Endothelial cell of umbilical vein (primary cell): ENCODE measurements at regions not wholly inside any gene's neighbourhood (a gene's known extent, or its start where the extent isn't known, plus 50 kb on each side); places are given as distances from the start of the nearest gene placed in this dataset.

Source experiments
- EZH2 ChIP-seq: IDR thresholded peaks from 2 replicates; pipeline ENCODE4 v1.6.1; 2012; ENCODE audit warnings: borderline replicate concordance, low read depth, mild to moderate bottlenecking, moderate library complexity, low read length, inconsistent platforms; ENCODE audit not compliant: severe bottlenecking
- GATA2 ChIP-seq: IDR thresholded peaks from 2 replicates; pipeline ENCODE4 v1.7.0; 2011; ENCODE audit warnings: low read depth, mild to moderate bottlenecking, moderate library complexity, mixed read lengths, low read length; ENCODE audit not compliant: insufficient read length, insufficient read depth
- JUN ChIP-seq: IDR thresholded peaks from 2 replicates; pipeline ENCODE4 v1.6.1; 2011; ENCODE audit warnings: borderline replicate concordance, low read depth; ENCODE audit not compliant: insufficient read length, insufficient read depth
- MYC ChIP-seq: IDR thresholded peaks from one replicate; pipeline ENCODE4 v1.6.1; 2011; ENCODE audit warnings: mild to moderate bottlenecking, low read depth, low read length
- POLR2A ChIP-seq: IDR thresholded peaks from 2 replicates; pipeline ENCODE4 v1.6.1; 2012; ENCODE audit warnings: low read depth, mild to moderate bottlenecking, control low read depth, low read length
- POLR2AphosphoS5 ChIP-seq: IDR thresholded peaks from 2 replicates; pipeline ENCODE4 v1.6.1; 2012; ENCODE audit warnings: low read depth, mild to moderate bottlenecking, control low read depth, low read length, moderate library complexity; ENCODE audit not compliant: insufficient read depth
- TF ChIP-seq, protein P1 (sequence below), 2 donors: IDR thresholded peaks; 1 replicate in 1 of 2; 2 replicates in 1 of 2; pipeline ENCODE4 v1.5.1; 2011; ENCODE audit warnings: low read length in 2 of 2, mild to moderate bottlenecking in 2 of 2, moderate library complexity in 2 of 2, control low read depth in 1 of 2, inconsistent platforms in 1 of 2, low read depth in 1 of 2; ENCODE audit not compliant: insufficient read depth in 1 of 2; ENCODE audit errors: extremely low read depth in 1 of 2
- TF ChIP-seq, protein P2 (sequence below): IDR thresholded peaks from 2 replicates; pipeline ENCODE4 v1.6.1; 2011; ENCODE audit not compliant: insufficient read depth, insufficient read length

DNA sequence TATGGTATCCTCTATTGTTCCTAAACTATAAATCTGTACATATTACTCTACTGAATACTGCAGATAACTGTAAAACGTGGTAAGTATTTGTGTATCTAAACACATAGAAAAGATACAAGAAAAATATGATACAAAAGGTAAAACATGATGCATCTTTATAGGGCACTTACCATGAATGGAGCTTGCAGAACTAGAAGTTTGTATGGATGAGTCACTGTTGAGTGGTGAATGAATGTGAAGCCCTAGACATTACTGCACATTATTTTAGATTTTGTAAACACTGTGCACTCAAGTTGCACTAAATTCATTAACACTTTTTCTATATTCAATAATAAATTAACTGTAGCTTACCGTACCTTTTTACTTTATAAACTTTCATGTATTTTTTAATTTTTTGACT, 357.5 kb downstream of the ZWINT start:
- no peak for TF ChIP-seq POLR2A
- TF ChIP-seq, protein P1, sequence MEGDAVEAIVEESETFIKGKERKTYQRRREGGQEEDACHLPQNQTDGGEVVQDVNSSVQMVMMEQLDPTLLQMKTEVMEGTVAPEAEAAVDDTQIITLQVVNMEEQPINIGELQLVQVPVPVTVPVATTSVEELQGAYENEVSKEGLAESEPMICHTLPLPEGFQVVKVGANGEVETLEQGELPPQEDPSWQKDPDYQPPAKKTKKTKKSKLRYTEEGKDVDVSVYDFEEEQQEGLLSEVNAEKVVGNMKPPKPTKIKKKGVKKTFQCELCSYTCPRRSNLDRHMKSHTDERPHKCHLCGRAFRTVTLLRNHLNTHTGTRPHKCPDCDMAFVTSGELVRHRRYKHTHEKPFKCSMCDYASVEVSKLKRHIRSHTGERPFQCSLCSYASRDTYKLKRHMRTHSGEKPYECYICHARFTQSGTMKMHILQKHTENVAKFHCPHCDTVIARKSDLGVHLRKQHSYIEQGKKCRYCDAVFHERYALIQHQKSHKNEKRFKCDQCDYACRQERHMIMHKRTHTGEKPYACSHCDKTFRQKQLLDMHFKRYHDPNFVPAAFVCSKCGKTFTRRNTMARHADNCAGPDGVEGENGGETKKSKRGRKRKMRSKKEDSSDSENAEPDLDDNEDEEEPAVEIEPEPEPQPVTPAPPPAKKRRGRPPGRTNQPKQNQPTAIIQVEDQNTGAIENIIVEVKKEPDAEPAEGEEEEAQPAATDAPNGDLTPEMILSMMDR (IDR thresholded peaks at IDR 0.05; ENCODE audit: extremely low read depth in 1 of 2, insufficient read depth in 1 of 2, low read depth in 1 of 2, low read length in 2 of 2), result no peak
- TF ChIP-seq, protein P2, sequence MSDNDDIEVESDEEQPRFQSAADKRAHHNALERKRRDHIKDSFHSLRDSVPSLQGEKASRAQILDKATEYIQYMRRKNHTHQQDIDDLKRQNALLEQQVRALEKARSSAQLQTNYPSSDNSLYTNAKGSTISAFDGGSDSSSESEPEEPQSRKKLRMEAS, result no peak
- TF ChIP-seq EZH2, result no peak
- TF ChIP-seq POLR2AphosphoS5, result no peak
- no peak for TF ChIP-seq JUN
- TF ChIP-seq GATA2, result no peak
- TF ChIP-seq MYC, result no peak
